ENCODE measurements at regions not wholly inside any gene's neighbourhood (a gene's known extent, or its start where the extent isn't known, plus 50 kb on each side); places are given as distances from the start of the nearest gene placed in this dataset.

DNA sequence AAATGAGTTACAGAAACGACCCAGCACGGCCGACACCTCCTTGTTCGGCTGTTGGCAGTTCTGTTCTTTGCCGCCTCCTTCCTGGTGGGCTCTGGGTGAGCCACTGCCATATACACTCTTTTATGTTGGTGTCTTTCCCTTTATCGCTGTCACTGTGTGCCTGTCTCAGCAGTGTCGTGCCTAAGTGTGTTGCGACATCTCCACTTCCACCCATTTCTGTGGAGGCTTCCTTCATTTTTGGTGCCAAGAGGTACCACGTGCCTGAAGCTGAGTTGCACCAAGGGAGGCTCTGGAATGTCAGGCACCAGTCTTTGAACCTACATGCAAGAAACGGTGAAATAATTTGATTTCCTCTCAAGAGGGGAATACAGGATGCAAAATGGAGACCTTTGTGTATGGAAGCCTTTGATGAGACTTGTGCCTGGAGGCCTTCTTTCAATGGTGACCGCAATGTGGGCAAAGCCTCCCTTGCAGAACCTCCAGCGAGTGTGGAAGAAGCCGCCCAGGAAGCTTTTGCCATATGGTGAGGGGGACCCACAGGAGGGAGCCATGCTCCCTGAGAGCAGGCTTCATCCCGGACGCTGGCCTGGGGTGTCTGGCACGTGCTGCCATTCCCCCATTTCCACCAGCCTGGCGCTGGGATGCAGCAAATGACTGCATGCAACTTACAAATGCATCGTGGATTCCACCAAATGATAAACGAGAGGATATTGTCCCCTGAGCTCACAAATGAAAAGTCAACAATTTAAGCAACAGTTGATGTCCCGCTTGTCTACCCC lies 136.2 kb downstream of the TEX29 start:
- DNase-seq, result no peak
- Histone ChIP-seq H3K9ac (ENCODE audit: insufficient read depth in 1 of 2, low read length in 2 of 2) (no peak overlapping the region), H3K27me3 (ENCODE audit: control insufficient read depth in 3 of 3, insufficient read depth in 3 of 3, low read length in 2 of 3) (no peaks in the 10 kb centered on the region), H3K9me3 (ENCODE audit: control insufficient read depth in 4 of 4, insufficient read depth in 3 of 4, low read length in 3 of 4) (peaks cover 0 to 8% (median 0%) of the 10 kb centered on the region in 4 donors), H3K4me3 (no peak overlapping the region), H3K27ac (ENCODE audit: low read depth in 1 of 2, low read length in 1 of 2) (no peak overlapping the region), H3K4me1 (ENCODE audit: control insufficient read depth in 5 of 5, insufficient read depth in 5 of 5, low read length in 5 of 5) (no peaks in the 10 kb centered on the region), H3K36me3 (ENCODE audit: control insufficient read depth in 4 of 4, insufficient read depth in 4 of 4, low read length in 4 of 4) (no peaks in the 10 kb centered on the region)
- WGBS, 2 donors, result 88 to 89% methylated on average over 20 of the region's 20 CpGs
- TF ChIP-seq, protein P1, sequence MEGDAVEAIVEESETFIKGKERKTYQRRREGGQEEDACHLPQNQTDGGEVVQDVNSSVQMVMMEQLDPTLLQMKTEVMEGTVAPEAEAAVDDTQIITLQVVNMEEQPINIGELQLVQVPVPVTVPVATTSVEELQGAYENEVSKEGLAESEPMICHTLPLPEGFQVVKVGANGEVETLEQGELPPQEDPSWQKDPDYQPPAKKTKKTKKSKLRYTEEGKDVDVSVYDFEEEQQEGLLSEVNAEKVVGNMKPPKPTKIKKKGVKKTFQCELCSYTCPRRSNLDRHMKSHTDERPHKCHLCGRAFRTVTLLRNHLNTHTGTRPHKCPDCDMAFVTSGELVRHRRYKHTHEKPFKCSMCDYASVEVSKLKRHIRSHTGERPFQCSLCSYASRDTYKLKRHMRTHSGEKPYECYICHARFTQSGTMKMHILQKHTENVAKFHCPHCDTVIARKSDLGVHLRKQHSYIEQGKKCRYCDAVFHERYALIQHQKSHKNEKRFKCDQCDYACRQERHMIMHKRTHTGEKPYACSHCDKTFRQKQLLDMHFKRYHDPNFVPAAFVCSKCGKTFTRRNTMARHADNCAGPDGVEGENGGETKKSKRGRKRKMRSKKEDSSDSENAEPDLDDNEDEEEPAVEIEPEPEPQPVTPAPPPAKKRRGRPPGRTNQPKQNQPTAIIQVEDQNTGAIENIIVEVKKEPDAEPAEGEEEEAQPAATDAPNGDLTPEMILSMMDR (IDR thresholded peaks at IDR 0.05; ENCODE audit: control extremely low read depth, extremely low read depth), result no peak
- ATAC-seq (ENCODE audit: insufficient read depth, low FRiP score), result no peak

DNA sequence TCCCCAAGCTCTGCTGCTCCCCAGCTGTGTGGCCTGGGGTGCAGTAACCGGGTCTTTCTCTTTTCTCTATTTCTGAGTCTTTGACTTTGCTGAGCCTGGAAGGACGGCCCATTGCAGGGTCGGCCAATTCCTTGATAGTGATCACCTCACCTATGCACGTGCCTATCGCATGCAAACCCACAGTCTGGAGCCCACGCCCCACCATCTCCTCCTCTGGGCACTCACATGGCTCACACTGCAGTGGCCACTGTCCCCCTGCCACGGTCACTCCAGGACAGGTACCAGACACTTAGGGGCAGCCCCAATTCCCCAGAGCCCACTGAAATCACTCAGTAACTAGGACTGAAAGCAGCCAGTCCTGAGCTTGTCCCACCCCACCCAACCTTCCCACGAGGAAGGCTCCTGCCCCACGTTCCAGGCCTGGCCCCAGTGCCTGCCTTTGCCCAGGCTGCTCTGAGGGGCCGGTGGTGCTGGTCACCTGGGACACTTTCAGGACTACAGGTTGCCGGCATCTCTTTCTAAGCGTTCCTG lies 137.6 kb downstream of the TEX29 start:
- no peaks in the 10 kb centered on the region for H3K36me3 ChIP-seq (ENCODE audit: control insufficient read depth in 4 of 4, insufficient read depth in 4 of 4, low read length in 4 of 4)
- H3K4me1 ChIP-seq (ENCODE audit: control insufficient read depth in 5 of 5, insufficient read depth in 5 of 5, low read length in 5 of 5), result no peaks in the 10 kb centered on the region
- 90 to 91% methylated on average over 12 of the region's 12 CpGs for WGBS, 2 donors
- ATAC-seq (ENCODE audit: insufficient read depth, low FRiP score) (no peak), DNase-seq (no peak)
- no peak overlapping the region for H3K27ac ChIP-seq (ENCODE audit: low read depth in 1 of 2, low read length in 1 of 2)
- H3K9me3 ChIP-seq (ENCODE audit: control insufficient read depth in 4 of 4, insufficient read depth in 3 of 4, low read length in 3 of 4), result peaks cover 0 to 8% (median 0%) of the 10 kb centered on the region in 4 donors
- peaks cover 0 to 8% (median 3%) of the 10 kb centered on the region in 3 donors for H3K27me3 ChIP-seq (ENCODE audit: control insufficient read depth in 3 of 3, insufficient read depth in 3 of 3, low read length in 2 of 3)
- H3K9ac ChIP-seq (ENCODE audit: insufficient read depth in 1 of 2, low read length in 2 of 2), result no peak overlapping the region
- no peak overlapping the region for H3K4me3 ChIP-seq
- TF ChIP-seq, protein P1 (IDR thresholded peaks at IDR 0.05; ENCODE audit: control extremely low read depth, extremely low read depth), result no peak

DNA sequence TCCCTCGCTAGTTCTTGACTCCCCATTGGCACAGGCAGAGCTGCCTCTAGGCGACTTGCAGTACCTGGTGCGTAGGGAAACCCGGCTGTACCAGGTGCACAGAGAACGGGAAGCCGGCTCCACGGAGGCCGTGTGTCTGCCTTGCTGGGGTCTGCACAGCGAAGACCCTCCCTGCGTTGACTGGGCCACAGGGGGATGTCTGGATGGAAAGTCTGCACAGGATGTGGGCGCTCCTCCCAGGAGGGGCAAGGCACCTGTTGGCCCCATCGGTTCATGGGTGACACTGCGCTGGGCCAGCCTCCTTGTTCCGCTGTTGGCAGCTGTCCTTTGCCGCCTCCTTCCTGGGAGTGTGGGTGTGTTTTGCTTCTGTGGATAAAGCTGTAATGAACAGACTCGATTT lies 138.3 kb downstream of the TEX29 start:
- DNase-seq (no peak), ATAC-seq (ENCODE audit: insufficient read depth, low FRiP score) (no peak)
- WGBS, 2 donors, result 90 to 95% methylated on average over 16 of the region's 16 CpGs
- TF ChIP-seq, protein P1 (IDR thresholded peaks at IDR 0.05; ENCODE audit: control extremely low read depth, extremely low read depth), result no peak
- H3K4me3 ChIP-seq, result no peak overlapping the region
- peaks cover 0 to 8% (median 3%) of the 10 kb centered on the region in 3 donors for H3K27me3 ChIP-seq (ENCODE audit: control insufficient read depth in 3 of 3, insufficient read depth in 3 of 3, low read length in 2 of 3)
- no peak overlapping the region for H3K9ac ChIP-seq (ENCODE audit: insufficient read depth in 1 of 2, low read length in 2 of 2)
- peaks cover 0 to 8% (median 0%) of the 10 kb centered on the region in 4 donors for H3K9me3 ChIP-seq (ENCODE audit: control insufficient read depth in 4 of 4, insufficient read depth in 3 of 4, low read length in 3 of 4)
- no peaks in the 10 kb centered on the region for H3K36me3 ChIP-seq (ENCODE audit: control insufficient read depth in 4 of 4, insufficient read depth in 4 of 4, low read length in 4 of 4)
- no peaks in the 10 kb centered on the region for H3K4me1 ChIP-seq (ENCODE audit: control insufficient read depth in 5 of 5, insufficient read depth in 5 of 5, low read length in 5 of 5)
- no peak overlapping the region for H3K27ac ChIP-seq (ENCODE audit: low read depth in 1 of 2, low read length in 1 of 2)
